NCI-H1417 (cell line): ENCODE measurements at regions not wholly inside any gene's neighbourhood (a gene's known extent, or its start where the extent isn't known, plus 50 kb on each side); places are given as distances from the start of the nearest gene placed in this dataset.

Experiments used
- DNase-seq, 3 experiments: peaks; one replicate each; lab custom pipeline; 2025; lab: John Stamatoyannopoulos, UW

DNA sequence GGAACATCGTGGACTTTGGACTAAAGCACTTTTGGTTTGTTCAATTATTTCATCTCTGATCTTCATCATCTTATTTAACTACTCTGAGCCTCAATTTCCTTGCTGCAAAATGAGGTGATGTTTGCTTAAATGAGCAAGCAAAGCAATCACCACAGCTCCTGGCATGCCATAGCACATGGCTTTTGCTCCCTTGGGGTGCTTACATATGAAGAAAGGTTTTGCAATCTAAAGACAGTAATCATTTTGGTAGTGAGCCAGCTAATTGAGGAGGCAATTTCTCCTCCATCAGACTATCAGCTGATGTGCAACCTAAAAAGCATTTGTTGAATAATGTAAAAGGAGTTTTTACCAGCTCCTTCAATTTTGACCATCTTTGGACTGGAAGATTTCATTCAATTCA, 68.8 kb upstream of the KCNJ15 start:
- no peak for DNase-seq

DNA sequence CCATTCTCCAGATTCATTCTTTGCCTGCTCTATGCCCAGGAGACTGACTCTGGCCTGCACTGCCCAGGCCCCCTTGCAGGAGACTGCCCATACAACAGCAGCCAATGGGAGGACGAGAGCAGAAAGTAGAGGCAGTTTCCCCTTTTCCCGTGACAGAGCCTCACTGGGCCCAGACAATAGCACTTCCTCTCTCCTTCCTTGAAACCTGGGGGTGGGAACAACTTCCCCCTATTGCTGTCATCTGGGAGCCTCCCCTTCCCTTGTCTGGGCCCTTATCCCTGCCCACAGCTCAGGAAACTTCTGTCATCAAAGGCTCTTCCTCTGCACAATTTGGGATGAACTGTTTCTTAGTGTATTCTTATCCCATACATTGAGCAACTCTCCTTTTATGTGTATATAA, 60.8 kb upstream of the KCNJ15 start:
- DNase-seq: no peak

DNA sequence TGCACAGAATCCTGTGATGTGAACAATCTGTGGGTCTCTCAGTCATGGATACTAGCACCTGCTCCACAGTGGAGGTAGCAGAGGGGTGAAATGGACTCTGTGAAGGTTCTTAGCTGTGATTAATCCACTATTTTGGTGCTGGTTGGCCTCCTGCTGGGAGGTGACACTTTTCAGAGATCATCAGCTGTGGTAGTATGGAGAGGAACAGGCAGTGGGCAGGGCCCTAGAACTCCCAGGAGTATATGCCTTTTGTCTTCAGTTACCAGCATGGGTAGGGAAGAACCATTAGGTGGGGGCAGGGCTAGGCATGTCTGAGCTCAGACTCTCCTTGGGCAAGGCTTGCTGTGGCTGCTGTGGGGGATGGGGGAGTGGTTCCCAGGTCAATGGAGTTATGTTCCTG, 54.0 kb upstream of the KCNJ15 start:
- DNase-seq: no peak

DNA sequence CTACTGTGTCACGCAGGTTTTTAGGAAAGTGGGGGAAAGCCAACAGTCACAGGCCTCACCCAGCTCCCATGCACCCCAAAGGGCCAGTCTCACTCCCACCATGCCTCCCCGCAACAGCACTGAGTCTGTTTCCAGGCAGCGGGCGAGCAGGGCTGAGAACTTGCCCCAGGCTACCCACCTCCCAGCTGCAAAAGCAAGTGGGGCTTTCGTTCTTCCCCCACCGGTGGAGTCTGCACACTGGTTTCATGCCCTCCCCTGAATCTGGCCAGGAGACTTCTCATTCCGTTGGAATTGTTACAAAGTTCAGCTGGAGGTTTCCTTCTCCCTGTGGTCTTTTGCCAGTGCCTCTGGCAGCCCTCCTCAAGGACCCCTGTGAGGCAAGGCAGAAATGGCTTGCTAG, 53.6 kb upstream of the KCNJ15 start:
- no peak for DNase-seq

DNA sequence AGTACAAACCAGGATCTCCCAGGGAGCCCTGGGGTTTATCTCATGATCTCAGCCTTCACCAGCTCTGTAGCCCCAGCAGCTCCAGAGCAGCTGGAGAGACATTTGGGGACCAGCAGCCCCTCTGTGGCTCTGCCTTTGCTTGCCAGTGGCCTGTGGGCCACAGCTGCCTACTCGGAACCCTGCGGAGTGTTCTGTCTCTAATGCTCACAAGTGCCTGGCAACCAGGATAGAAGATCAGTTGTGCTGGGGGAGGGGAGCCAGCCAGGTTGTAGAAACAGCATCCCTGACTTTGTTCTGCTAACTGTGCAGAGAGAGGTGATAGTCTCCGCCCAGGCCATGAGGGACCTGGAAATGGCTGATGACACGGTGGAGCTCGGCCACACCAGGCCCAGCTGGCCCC, 50.9 kb upstream of the KCNJ15 start:
- DNase-seq: peak in 2 of 3 experiments; percentile 51 to 77

DNA sequence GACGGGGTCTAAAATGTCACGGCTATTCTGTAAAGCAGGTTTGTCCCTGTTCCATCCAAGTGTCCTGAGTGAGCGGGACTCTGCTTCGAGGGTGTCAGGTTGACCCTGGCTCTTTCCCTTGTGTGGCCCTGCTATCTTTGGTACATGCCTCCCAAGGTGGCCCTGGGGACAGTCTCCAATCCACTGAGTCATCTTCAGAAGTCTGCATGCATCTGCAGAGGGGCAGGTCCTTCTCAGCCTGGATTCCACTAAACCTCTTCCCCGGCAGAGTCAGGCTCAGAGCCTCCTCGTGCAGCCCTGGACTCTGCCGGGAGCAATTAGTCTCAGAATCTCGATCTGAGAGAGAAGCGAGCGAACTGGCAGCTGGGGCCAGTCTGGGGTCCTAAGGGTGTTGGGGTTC, 50.1 kb upstream of the KCNJ15 start:
- DNase-seq: no peak
